ENCODE measurements at regions not wholly inside any gene's neighbourhood (a gene's known extent, or its start where the extent isn't known, plus 50 kb on each side); places are given as distances from the start of the nearest gene placed in this dataset.

DNA sequence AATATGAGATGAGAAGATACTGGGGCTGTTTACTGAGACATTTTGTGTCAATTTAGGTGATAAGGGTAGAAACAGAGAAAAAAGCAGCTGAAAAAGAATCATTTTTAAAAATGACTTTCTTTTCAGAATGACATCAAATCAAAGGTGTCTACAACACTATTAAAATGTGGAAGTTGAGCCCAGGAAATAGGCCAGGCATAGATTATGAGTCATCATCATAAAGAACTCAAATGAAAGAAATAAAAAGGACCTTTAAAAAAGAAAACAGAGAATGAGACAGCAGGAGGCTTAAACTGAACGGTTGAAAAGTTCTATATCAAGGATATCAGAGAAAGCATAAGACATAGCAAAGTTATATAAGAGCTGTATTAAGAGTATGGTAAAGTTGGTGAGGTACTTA is 442.5 kb downstream of the CNTN6 start:
- TF ChIP-seq, protein P1, sequence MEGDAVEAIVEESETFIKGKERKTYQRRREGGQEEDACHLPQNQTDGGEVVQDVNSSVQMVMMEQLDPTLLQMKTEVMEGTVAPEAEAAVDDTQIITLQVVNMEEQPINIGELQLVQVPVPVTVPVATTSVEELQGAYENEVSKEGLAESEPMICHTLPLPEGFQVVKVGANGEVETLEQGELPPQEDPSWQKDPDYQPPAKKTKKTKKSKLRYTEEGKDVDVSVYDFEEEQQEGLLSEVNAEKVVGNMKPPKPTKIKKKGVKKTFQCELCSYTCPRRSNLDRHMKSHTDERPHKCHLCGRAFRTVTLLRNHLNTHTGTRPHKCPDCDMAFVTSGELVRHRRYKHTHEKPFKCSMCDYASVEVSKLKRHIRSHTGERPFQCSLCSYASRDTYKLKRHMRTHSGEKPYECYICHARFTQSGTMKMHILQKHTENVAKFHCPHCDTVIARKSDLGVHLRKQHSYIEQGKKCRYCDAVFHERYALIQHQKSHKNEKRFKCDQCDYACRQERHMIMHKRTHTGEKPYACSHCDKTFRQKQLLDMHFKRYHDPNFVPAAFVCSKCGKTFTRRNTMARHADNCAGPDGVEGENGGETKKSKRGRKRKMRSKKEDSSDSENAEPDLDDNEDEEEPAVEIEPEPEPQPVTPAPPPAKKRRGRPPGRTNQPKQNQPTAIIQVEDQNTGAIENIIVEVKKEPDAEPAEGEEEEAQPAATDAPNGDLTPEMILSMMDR (IDR thresholded peaks at IDR 0.05), result no peak
- no peak for DNase-seq (ENCODE audit: low spot score)
- Histone ChIP-seq H3K27ac (no peak overlapping the region), H3K4me3 (no peak overlapping the region)

DNA sequence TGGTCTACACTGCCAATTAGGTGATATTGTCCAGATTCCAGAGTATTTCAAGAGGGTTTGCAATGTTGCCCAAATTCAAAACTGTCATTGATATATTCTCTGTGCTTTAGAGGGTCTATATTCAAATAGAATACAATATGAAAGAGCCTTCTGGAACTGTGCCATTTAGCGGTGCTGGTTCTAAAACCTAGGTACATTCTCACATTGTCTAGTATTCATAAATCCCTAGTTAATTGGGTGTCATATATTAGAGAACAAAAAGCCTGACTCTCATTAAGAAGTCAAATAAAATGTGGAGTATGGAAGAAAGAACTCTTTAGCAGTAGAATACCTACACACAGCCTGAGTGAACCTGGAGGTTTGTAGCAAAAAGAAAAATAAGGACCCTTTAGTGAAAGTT is 447.9 kb downstream of the CNTN6 start:
- DNase-seq (ENCODE audit: low spot score), result no peak
- TF ChIP-seq, protein P1 (IDR thresholded peaks at IDR 0.05), result no peak
- H3K4me3 ChIP-seq, result no peak overlapping the region

DNA sequence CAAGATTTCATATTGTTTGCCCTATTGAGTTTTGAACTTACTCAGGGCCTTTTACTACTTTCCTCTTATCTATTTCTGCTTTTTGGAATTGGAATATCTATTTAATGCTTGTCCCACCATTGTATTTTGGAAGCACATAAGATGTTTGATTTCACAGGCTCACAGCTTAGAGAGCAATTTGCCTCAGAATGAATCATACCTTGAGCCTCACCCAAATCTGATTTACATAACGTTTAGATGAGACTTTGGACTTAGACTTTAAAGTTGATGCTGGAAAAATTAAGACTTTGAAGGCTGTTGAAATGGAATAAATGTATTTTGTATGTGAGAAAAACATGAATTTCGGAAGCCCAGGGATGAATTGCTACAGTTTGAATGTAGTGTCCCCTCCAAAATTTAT is 458.9 kb downstream of the CNTN6 start:
- no peak for DNase-seq (ENCODE audit: low spot score)
- H3K4me3 ChIP-seq, result no peak overlapping the region
- TF ChIP-seq, protein P1 (IDR thresholded peaks at IDR 0.05), result no peak
- H3K27ac ChIP-seq, result no peak overlapping the region

More for the DNA sequence above, 447.9 kb downstream of the CNTN6 start:
- no peak overlapping the region for H3K27ac ChIP-seq

DNA sequence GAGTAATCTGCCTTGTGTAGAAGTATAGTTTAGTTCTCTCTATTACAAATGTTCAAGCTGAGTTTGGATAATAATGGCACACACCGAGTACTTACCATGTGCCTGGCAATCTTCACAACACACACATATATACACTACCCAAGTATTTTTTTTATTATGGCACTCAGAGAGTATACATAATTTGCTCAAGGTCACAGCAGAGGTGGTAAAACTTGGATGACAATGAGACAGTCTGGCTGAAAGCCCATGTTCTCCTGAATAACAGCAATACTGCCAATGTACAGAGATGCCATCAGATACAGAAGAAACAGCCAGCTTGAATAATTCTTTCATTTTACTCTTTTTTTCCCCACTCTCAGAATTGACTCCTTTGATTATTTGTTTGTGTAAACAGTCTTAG is 460.0 kb downstream of the CNTN6 start:
- Histone ChIP-seq H3K27ac (no peak overlapping the region), H3K4me3 (no peak overlapping the region)
- no peak for DNase-seq (ENCODE audit: low spot score)
- TF ChIP-seq, protein P1 (IDR thresholded peaks at IDR 0.05), result no peak

DNA sequence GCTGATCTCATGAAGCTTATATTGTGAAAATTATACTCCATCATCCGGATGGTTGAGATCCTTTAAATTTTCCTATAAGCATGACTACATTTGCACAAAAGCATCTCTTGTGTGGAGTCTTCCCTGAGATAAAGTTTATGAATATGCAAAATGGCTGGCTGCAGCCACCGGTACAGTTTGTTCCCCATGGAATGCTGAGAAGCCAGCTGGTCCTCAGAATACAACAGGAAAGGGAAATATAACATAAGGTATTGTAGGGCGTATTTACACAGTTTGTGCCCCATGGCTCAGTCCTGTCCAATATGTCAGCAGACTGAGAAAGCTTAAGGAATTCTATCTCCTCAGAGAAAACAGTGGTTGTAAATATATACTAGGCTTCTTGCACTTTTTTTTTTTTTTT is 468.6 kb downstream of the CNTN6 start:
- no peak overlapping the region for H3K4me3 ChIP-seq

DNA sequence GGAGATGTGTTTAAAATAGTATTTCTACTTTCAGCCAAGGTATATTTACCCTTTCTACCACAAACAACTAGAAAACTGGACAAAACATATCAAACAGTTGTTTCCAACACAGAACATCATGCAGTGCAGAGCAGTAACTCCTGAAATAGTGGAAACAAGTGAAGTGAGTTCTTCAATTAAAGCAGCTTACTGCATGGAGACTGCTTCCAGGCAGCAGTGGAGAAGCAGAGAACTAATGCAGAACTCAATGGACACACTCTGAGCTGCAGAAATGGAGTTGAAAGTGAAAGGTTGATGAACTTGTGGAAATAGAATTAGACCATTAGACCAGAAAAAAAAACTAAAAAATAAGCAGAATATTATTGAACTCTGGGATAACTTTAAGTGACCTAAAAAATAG is 478.9 kb downstream of the CNTN6 start:
- Histone ChIP-seq H3K27ac (no peak overlapping the region), H3K4me3 (no peak overlapping the region)
- TF ChIP-seq, protein P1 (IDR thresholded peaks at IDR 0.05), result no peak
- DNase-seq (ENCODE audit: low spot score), result no peak

More for the DNA sequence above, 468.6 kb downstream of the CNTN6 start:
- DNase-seq (ENCODE audit: low spot score), result no peak
- no peak overlapping the region for H3K27ac ChIP-seq
- TF ChIP-seq, protein P1 (IDR thresholded peaks at IDR 0.05), result no peak

DNA sequence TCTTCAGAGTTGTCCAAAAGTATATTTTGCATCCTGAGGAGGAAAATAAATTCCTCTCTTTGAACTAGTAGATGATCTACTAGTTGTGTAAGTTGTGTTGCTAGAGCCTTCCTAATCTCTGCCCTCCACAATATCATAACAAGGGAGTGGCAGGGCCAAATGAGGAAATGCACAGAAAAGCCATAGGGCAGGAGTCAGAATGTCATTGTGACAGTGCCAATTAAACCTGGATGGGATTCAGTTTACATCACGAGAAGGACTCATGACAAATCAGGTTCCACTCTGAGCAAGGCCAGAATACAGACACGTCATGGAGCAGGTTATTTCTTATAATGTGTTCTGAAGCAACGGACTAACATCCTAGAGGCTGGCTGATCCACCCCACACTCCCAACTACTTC is 483.2 kb downstream of the CNTN6 start:
- TF ChIP-seq, protein P1 (IDR thresholded peaks at IDR 0.05), result no peak
- Histone ChIP-seq H3K27ac (no peak overlapping the region), H3K4me3 (no peak overlapping the region)
- DNase-seq (ENCODE audit: low spot score), result no peak
